Neural progenitor cell (in vitro differentiated cells): ENCODE measurements at regions not wholly inside any gene's neighbourhood (a gene's known extent, or its start where the extent isn't known, plus 50 kb on each side); places are given as distances from the start of the nearest gene placed in this dataset.

Experiments
- CTCF ChIP-seq: fragments of 200-600 bp; sonication (generic); IDR thresholded peaks from 2 replicates; pipeline ENCODE4 v1.5.1; 2017; ENCODE audit warnings: antibody characterized with exemption, mild to moderate bottlenecking
- EZH2 ChIP-seq: fragments of 200-600 bp; sonication (generic); IDR thresholded peaks from 2 replicates; pipeline ENCODE4 v1.6.1; 2017; ENCODE audit warnings: antibody characterized with exemption, mild to moderate bottlenecking, moderate library complexity

GRCh38 chr1:36702963-36703362, 220.2 kb upstream of the CSF3R start:
- no peak for TF ChIP-seq CTCF
- TF ChIP-seq EZH2: no peak
